GM18505 (cell line): ENCODE measurements at regions not wholly inside any gene's neighbourhood (a gene's known extent, or its start where the extent isn't known, plus 50 kb on each side); places are given as distances from the start of the nearest gene placed in this dataset.

Source experiments
- ATAC-seq: cut with Tn5 transposase; IDR thresholded peaks from one replicate; pipeline ENCODE4 v1.9.1; 2021; ENCODE audit not compliant: unreplicated experiment
- POLR2A ChIP-seq: IDR thresholded peaks from 4 replicates; pipeline ENCODE4 v1.6.1; 2011; ENCODE audit warnings: borderline replicate concordance; ENCODE audit not compliant: insufficient read depth, insufficient read length; ENCODE audit errors: extremely low read depth

DNA sequence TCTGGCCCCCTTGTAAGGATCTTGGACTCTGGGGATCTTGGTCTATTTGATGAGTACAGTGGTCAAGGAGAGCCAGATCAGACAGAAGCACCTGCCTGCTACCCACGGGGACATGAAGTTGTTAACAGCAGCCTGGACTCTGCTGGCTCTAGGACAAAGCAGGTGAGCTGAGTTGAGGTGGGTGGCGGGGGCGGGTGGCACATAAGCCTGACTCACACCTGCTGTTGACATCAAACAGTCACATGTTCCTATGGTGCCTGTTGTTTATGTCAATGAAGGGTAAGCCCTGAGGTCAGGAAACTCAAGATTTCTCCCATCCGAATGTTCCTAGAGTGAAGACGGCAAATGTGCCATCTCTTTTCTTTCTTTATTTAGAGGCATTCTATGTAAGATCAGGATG is 50.1 kb upstream of the CLNK start:
- TF ChIP-seq POLR2A = no peak
- ATAC-seq = no peak
